ENCODE measurements at regions not wholly inside any gene's neighbourhood (a gene's known extent, or its start where the extent isn't known, plus 50 kb on each side); places are given as distances from the start of the nearest gene placed in this dataset.

DNA sequence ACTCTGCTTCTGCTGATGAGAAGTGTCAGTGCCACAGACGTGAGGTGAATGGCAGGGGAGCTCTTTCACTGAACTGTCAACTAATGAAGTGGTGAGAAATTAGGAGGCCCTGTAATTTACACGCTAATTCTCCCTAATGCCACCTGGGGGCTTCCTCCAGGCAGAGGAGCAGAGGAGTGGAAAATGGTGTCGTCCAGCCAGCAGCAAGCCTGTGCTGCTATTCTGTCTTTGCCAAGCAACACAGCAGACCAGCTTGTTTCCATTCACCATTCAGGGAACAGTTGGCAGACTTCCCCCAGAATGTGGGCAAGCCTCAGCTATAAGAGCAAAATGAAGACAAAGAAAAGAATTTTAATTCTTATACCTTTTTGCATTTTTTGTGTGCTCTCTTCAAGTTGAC lies 245.2 kb upstream of the TET2 start:
- Histone ChIP-seq H4K5ac (ENCODE audit: insufficient read length, low read depth, low read length) (no peak overlapping the region), H3K27me3 (replicated peaks in 1 of 4; ENCODE audit: control insufficient read depth in 3 of 4, extremely low read depth in 1 of 4, insufficient read depth in 3 of 4, low read length in 3 of 4) (peaks cover 0 to 10% (median 2%) of the 10 kb centered on the region in 4 experiments; a peak in 3 of 7 replicates), H2AK5ac (ENCODE audit: low read depth, low read length) (no peak overlapping the region), H4K20me1 (replicated peaks in 1 of 2; ENCODE audit: control insufficient read depth in 1 of 2, insufficient read depth in 2 of 2, low read length in 2 of 2) (no peaks in the 10 kb centered on the region), H3K56ac (replicated peaks; ENCODE audit: insufficient read length, low read depth, low read length) (no peak overlapping the region), H3K36me3 (ENCODE audit: control insufficient read depth in 2 of 4, insufficient read depth in 4 of 4, low read length in 3 of 4) (no peaks in the 10 kb centered on the region; a peak in 1 of 8 replicates), H4K91ac (replicated peaks; ENCODE audit: insufficient read length, low read length) (no peak overlapping the region), H4K8ac (ENCODE audit: extremely low read depth, insufficient read depth, low read length) (no peak overlapping the region), H2BK120ac (replicated peaks; ENCODE audit: low read depth, low read length) (no peak overlapping the region), H2BK15ac (ENCODE audit: low read length) (no peak overlapping the region), H2AFZ (ENCODE audit: low read length) (no peak overlapping the region), H2BK5ac (ENCODE audit: low read depth, low read length) (no peak overlapping the region), H3K79me2 (ENCODE audit: control insufficient read depth in 1 of 2, insufficient read depth in 2 of 2, low read length in 2 of 2) (no peaks in the 10 kb centered on the region), H3K18ac (ENCODE audit: extremely low read depth, low read length) (no peak overlapping the region), H3K79me1 (ENCODE audit: low read depth, low read length) (no peaks in the 10 kb centered on the region), H3K9me3 (ENCODE audit: insufficient read depth in 2 of 2, low read depth in 1 of 2, low read length in 1 of 2) (no peaks in the 10 kb centered on the region), H3K4me3 (ENCODE audit: extremely low read depth in 1 of 4, insufficient read depth in 2 of 4, low read depth in 3 of 4, low read length in 4 of 4) (no peak overlapping the region), H3K4ac (replicated peaks; ENCODE audit: insufficient read length, low read depth, low read length) (no peak overlapping the region), H3K23me2 (ENCODE audit: low read depth, low read length) (no peaks in the 10 kb centered on the region), H2BK20ac (ENCODE audit: low read length) (no peak overlapping the region), H3K4me2 (ENCODE audit: insufficient read depth in 1 of 2, low read depth in 2 of 2, low read length in 2 of 2) (no peak overlapping the region), H3K4me1 (replicated peaks in 1 of 4; ENCODE audit: control insufficient read depth in 3 of 4, insufficient read depth in 4 of 4, low read length in 3 of 4) (peaks cover 0 to 2% (median 0%) of the 10 kb centered on the region in 4 experiments; a peak in 1 of 7 replicates), H3K14ac (ENCODE audit: insufficient read length) (no peak overlapping the region), H3K27ac (ENCODE audit: low read depth, low read length) (no peak overlapping the region), H3K9ac (replicated peaks in 1 of 4; ENCODE audit: extremely low read depth in 1 of 4, low read depth in 3 of 4, low read length in 3 of 4) (no peak overlapping the region), H3K23ac (ENCODE audit: insufficient read length) (no peak overlapping the region), H2BK12ac (ENCODE audit: low read depth, low read length) (no peak overlapping the region)
- FAIRE-seq (peak; percentile 28), DNase-seq (ENCODE audit: low read depth in 1 of 2, low spot score in 2 of 2) (peak in 1 of 2 experiments; percentile 1)
- 25% methylated on average over 3 of the region's 3 CpGs; no CpG with 5 or more reads in 1 of the 2 experiments for WGBS, 2 experiments (ENCODE audit: extremely low coverage in 1 of 2, insufficient coverage in 1 of 2, insufficient read length in 1 of 2, insufficient replicate concordance in 2 of 2, low coverage in 1 of 2, low lambda C conversion rate in 2 of 2, missing lambda C conversion rate in 1 of 2)
- ChIA-PET CTCF (ENCODE audit: partially characterized antibody) (interaction anchor here (0.6 to 2.1 kb wide), 9 partner anchors 9 to 295 kb away, joined by 3 to 12 read pairs (median 4); no protein-coding TSS in a partner anchor), POLR2A (ENCODE audit: partially characterized antibody) (no interaction called here)
- TF ChIP-seq SP4 (IDR thresholded peaks at IDR 0.05; ENCODE audit: low read length) = no peak
- TF ChIP-seq RAD21 (IDR thresholded peaks at IDR 0.05 in 1 of 2, conservative IDR thresholded peaks at IDR 0.05 in 1 of 2; ENCODE audit: low read depth in 2 of 2, low read length in 2 of 2) = peak; percentile 28 to 54; a peak in 3 of 4 replicates
- no peak for TF ChIP-seq CHD1 (IDR thresholded peaks at IDR 0.05; ENCODE audit: low read depth, low read length)
- TF ChIP-seq CTCF (IDR thresholded peaks at IDR 0.05; ENCODE audit: control extremely low read depth in 1 of 3, insufficient read depth in 1 of 3, low read depth in 1 of 3, low read length in 3 of 3) = peak in 1 of 3 experiments; percentile 34; a peak in 2 of 4 replicates
- TF ChIP-seq CHD2 (IDR thresholded peaks at IDR 0.05; ENCODE audit: low read length) = no peak

Data from H1 (cell line).